ENCODE measurements at regions not wholly inside any gene's neighbourhood (a gene's known extent, or its start where the extent isn't known, plus 50 kb on each side); places are given as distances from the start of the nearest gene placed in this dataset.

DNA sequence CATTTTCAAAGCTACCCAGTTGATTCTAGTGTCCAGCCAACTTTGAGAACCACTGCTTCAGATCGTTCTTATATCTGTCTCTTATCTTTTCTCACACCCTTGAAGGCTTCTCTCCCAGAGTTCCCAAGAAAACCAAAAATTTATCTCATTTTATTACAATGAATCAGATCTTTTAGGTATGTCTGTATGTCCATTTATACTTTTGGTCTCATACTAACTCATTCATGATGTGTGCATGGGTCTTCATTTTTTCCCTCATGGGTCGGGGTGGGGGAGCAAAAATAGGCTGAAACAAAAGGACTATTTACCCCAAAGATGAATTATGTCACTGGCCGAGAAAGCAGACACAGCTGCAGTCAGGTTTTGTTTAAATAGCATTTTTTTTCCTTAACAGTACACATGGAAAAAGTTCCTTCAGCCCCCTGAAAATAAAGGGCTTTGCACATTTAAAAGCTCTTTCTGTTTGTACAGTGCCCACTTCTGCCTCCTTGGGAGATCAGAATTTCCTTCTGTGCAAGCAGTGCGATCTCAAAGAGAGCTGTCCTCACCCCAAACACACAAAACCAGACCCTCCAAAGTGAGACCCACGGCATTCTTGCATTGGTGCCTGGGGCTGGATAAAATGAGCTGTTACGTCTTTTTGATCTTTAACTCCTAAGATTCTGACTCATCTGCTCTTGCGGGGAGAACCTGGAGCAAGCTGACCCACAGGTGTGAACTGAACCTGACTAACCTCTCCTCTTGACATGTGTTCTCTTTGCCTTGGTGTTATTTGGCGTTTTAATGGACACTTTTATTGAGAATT, 251.2 kb upstream of the ELAC2 start:
- in situ Hi-C loops (cut with MboI; ENCODE audit: low pct_unique_long_range_greater_than_20kb, low sequenced_read_pairs, unreplicated experiment), result no loop called here
- DNase-seq (ENCODE audit: low spot score), result no peak
- no peak for TF ChIP-seq CTCF (IDR thresholded peaks at IDR 0.05; ENCODE audit: extremely low read depth, insufficient read depth, missing control alignments)

GRCh38 chr17:13266606-13267005, 248.8 kb upstream of the ELAC2 start:
- in situ Hi-C loops (cut with MboI; ENCODE audit: low pct_unique_long_range_greater_than_20kb, low sequenced_read_pairs, unreplicated experiment), result no loop called here
- no peak for TF ChIP-seq CTCF (IDR thresholded peaks at IDR 0.05; ENCODE audit: extremely low read depth, insufficient read depth, missing control alignments)
- DNase-seq (ENCODE audit: low spot score), result no peak

DNA sequence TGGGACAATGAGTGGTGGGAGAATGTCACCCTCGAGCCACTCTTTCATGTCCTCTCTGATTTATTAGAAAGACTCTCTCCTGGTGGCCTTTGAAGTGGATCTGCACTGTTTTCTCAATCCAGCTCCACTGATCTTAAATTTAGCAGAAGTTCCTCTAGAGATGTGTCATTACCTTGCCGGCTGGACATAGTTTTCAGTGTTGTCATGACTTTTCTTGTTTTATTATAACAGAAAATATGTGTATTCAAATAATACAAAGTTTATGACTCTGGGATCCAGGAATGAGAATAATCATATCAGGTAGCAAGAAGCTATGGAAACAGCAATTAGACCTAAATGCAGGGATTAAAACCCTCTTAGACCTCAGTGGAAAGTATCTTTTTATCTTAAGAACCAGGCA, 247.5 kb upstream of the ELAC2 start:
- DNase-seq (ENCODE audit: low spot score), result no peak
- in situ Hi-C loops (cut with MboI; ENCODE audit: low pct_unique_long_range_greater_than_20kb, low sequenced_read_pairs, unreplicated experiment), result no loop called here
- no peak for TF ChIP-seq CTCF (IDR thresholded peaks at IDR 0.05; ENCODE audit: extremely low read depth, insufficient read depth, missing control alignments)

GRCh38 chr17:13263746-13264145, 245.9 kb upstream of the ELAC2 start:
- in situ Hi-C loops (cut with MboI; ENCODE audit: low pct_unique_long_range_greater_than_20kb, low sequenced_read_pairs, unreplicated experiment), result no loop called here

DNA sequence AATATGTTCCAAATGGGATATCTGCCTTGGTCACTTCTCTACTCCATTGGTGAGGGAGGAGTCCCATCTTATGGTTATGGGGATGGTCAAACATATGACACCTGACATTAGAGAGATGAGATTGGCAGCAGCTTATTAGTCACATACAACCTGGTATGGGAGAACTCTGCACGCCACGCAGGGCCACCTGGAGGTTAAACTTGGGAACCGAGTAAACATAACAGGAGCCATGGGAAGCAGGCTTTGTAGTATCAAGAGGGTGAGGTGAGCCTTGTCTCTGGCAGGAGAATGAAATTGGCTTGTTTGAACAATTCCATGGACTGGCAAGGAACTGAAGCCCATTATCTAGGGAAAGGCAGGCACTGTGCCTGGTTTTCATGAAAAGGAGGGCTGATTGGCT, 238.7 kb upstream of the ELAC2 start:
- no peak for TF ChIP-seq CTCF (IDR thresholded peaks at IDR 0.05; ENCODE audit: extremely low read depth, insufficient read depth, missing control alignments)
- in situ Hi-C loops (cut with MboI; ENCODE audit: low pct_unique_long_range_greater_than_20kb, low sequenced_read_pairs, unreplicated experiment), result no loop called here
- DNase-seq (ENCODE audit: low spot score), result no peak

More at GRCh38 chr17:13263746-13264145, 245.9 kb upstream of the ELAC2 start:
- no peak for TF ChIP-seq CTCF (IDR thresholded peaks at IDR 0.05; ENCODE audit: extremely low read depth, insufficient read depth, missing control alignments)
- DNase-seq (ENCODE audit: low spot score), result no peak

- DNase-seq (ENCODE audit: low spot score), result no peak
- in situ Hi-C loops (cut with MboI; ENCODE audit: low pct_unique_long_range_greater_than_20kb, low sequenced_read_pairs, unreplicated experiment), result no loop called here
- no peak for TF ChIP-seq CTCF (IDR thresholded peaks at IDR 0.05; ENCODE audit: extremely low read depth, insufficient read depth, missing control alignments)
Observed at GRCh38 chr17:13253733-13254410, 236.0 kb upstream of the ELAC2 start.

Data from GM13977 (cell line).